Glutamatergic neuron (in vitro differentiated cells): ENCODE measurements at regions not wholly inside any gene's neighbourhood (a gene's known extent, or its start where the extent isn't known, plus 50 kb on each side); places are given as distances from the start of the nearest gene placed in this dataset.

Experiments used
- DNase-seq: peaks from one replicate; pipeline ENCODE4 v3.0.0; 2022
- H3K27ac Mint-ChIP-seq: one replicate; pipeline ENCODE4 v1.8.0; 2020; ENCODE audit warnings: mild to moderate bottlenecking, mixed read lengths, inconsistent platforms; ENCODE audit not compliant: unreplicated experiment
- H3K27me3 Mint-ChIP-seq: one replicate; pipeline ENCODE4 v1.8.0; 2020; ENCODE audit warnings: mild to moderate bottlenecking, moderate library complexity, mixed read lengths, inconsistent platforms; ENCODE audit not compliant: unreplicated experiment
- H3K36me3 Mint-ChIP-seq: one replicate; pipeline ENCODE4 v1.8.0; 2020; ENCODE audit warnings: mild to moderate bottlenecking, mixed read lengths, inconsistent platforms; ENCODE audit not compliant: unreplicated experiment
- H3K4me1 Mint-ChIP-seq: one replicate; pipeline ENCODE4 v1.8.0; 2020; ENCODE audit warnings: mild to moderate bottlenecking, low read depth, mixed read lengths, inconsistent platforms; ENCODE audit not compliant: unreplicated experiment
- H3K4me3 Mint-ChIP-seq: one replicate; pipeline ENCODE4 v1.8.0; 2020; ENCODE audit warnings: mild to moderate bottlenecking, mixed read lengths, inconsistent platforms; ENCODE audit not compliant: unreplicated experiment
- H3K9me3 Mint-ChIP-seq: one replicate; pipeline ENCODE4 v1.8.0; 2020; ENCODE audit warnings: mild to moderate bottlenecking, moderate library complexity, mixed read lengths, inconsistent platforms; ENCODE audit not compliant: unreplicated experiment
- CTCF ChIP-seq: fragments of 200-600 bp; sonication (generic); IDR thresholded peaks from one replicate; pipeline ENCODE4 v1.5.0; 2021; ENCODE audit not compliant: partially characterized antibody, unreplicated experiment

- no peaks in the 10 kb centered on the region for H3K4me1 Mint-ChIP-seq
- no peaks in the 10 kb centered on the region for H3K9me3 Mint-ChIP-seq
- H3K27ac Mint-ChIP-seq: no peak overlapping the region
- DNase-seq: no peak
- no peak for TF ChIP-seq CTCF
- peaks cover 4% of the 10 kb centered on the region for H3K36me3 Mint-ChIP-seq
- no peaks in the 10 kb centered on the region for H3K27me3 Mint-ChIP-seq
- H3K4me3 Mint-ChIP-seq: no peak overlapping the region
Measured at GRCh38 chr6:16911088-16911487, 149.8 kb upstream of the ATXN1 start.

GRCh38 chr6:16909658-16910360 is 148.5 kb upstream of the ATXN1 start:
- no peak overlapping the region for H3K4me3 Mint-ChIP-seq
- H3K36me3 Mint-ChIP-seq: peaks cover 4% of the 10 kb centered on the region
- no peaks in the 10 kb centered on the region for H3K9me3 Mint-ChIP-seq
- peaks cover 4% of the 10 kb centered on the region for H3K4me1 Mint-ChIP-seq
- no peak for DNase-seq
- no peak for TF ChIP-seq CTCF
- H3K27ac Mint-ChIP-seq: no peak overlapping the region
- no peaks in the 10 kb centered on the region for H3K27me3 Mint-ChIP-seq

GRCh38 chr6:16907991-16908390 is 146.7 kb upstream of the ATXN1 start:
- Mint-ChIP-seq H3K27ac (no peak overlapping the region), H3K4me1 (peaks cover 10% of the 10 kb centered on the region), H3K4me3 (no peak overlapping the region), H3K27me3 (no peaks in the 10 kb centered on the region), H3K9me3 (no peaks in the 10 kb centered on the region), H3K36me3 (peaks cover 4% of the 10 kb centered on the region)
- DNase-seq: no peak
- TF ChIP-seq CTCF: no peak

GRCh38 chr6:16904957-16905356 is 143.7 kb upstream of the ATXN1 start:
- no peaks in the 10 kb centered on the region for H3K36me3 Mint-ChIP-seq
- no peak for TF ChIP-seq CTCF
- H3K9me3 Mint-ChIP-seq: no peaks in the 10 kb centered on the region
- no peak overlapping the region for H3K4me3 Mint-ChIP-seq
- DNase-seq: no peak
- peaks cover 10% of the 10 kb centered on the region for H3K4me1 Mint-ChIP-seq
- no peaks in the 10 kb centered on the region for H3K27me3 Mint-ChIP-seq
- H3K27ac Mint-ChIP-seq: no peak overlapping the region

GRCh38 chr6:16903470-16903869 is 142.2 kb upstream of the ATXN1 start:
- DNase-seq: no peak
- no peak overlapping the region for H3K4me3 Mint-ChIP-seq
- H3K9me3 Mint-ChIP-seq: no peaks in the 10 kb centered on the region
- no peaks in the 10 kb centered on the region for H3K27me3 Mint-ChIP-seq
- no peaks in the 10 kb centered on the region for H3K36me3 Mint-ChIP-seq
- TF ChIP-seq CTCF: no peak
- H3K4me1 Mint-ChIP-seq: peaks cover 14% of the 10 kb centered on the region
- H3K27ac Mint-ChIP-seq: no peak overlapping the region
